IMR-90 (cell line): ENCODE measurements at regions not wholly inside any gene's neighbourhood (a gene's known extent, or its start where the extent isn't known, plus 50 kb on each side); places are given as distances from the start of the nearest gene placed in this dataset.

Source experiments
- ATAC-seq: fragments of 200-7000 bp; cut with Tn5 transposase; 2 replicates; pipeline ENCODE4 v1.9.1; 2020; ENCODE audit warnings: low read depth, mild to moderate bottlenecking, moderate library complexity
- BruUV-seq: library from RNA; stranded (reverse); fragments of 400-500 nt; replicated peaks from 2 replicates; lab custom pipeline; 2021; lab: Mats Ljungman, UMichigan
- CTCF ChIA-PET: fragments of 300-600 bp; formaldehyde crosslinking; extraction: SDS; loops from one replicate; lab custom pipeline; 2021; ENCODE audit warnings: antibody characterized with exemption; lab: Yijun Ruan, JAX
- POLR2A ChIA-PET: fragments of 300-600 bp; sonication (Branson Sonifier 250); formaldehyde crosslinking; loops from one replicate; lab custom pipeline; 2022; ENCODE audit warnings: antibody characterized with exemption; ENCODE audit not compliant: unreplicated experiment; lab: Charles Lee
- DNase-seq: peaks from one replicate; pipeline ENCODE4 v3.0.0; 2013
- H2AFZ ChIP-seq: replicated peaks from 2 replicates; pipeline ENCODE3; 2013; ENCODE audit warnings: low read length, mild to moderate bottlenecking; ENCODE audit not compliant: poor library complexity
- H2AK5ac ChIP-seq: 2 replicates; pipeline ENCODE4 v1.6.1; 2013; ENCODE audit warnings: low read depth, low read length, inconsistent platforms
- H2AK9ac ChIP-seq: replicated peaks from 2 replicates; pipeline ENCODE3; 2013; ENCODE audit warnings: mild to moderate bottlenecking, low read depth, low read length, moderate library complexity; ENCODE audit not compliant: poor library complexity
- H2BK120ac ChIP-seq: 2 replicates; pipeline ENCODE4 v1.6.1; 2013; ENCODE audit warnings: low read depth, low read length, inconsistent platforms
- H2BK15ac ChIP-seq: 3 replicates; pipeline ENCODE4 v1.6.1; 2013; ENCODE audit warnings: low read depth, low read length, inconsistent platforms
- H2BK20ac ChIP-seq: 2 replicates; pipeline ENCODE4 v1.6.1; 2013; ENCODE audit warnings: low read depth, mild to moderate bottlenecking, inconsistent platforms, low read length, moderate library complexity
- H2BK5ac ChIP-seq: 2 replicates; pipeline ENCODE4 v1.6.1; 2013; ENCODE audit warnings: mild to moderate bottlenecking, low read depth, low read length, inconsistent platforms; ENCODE audit not compliant: poor library complexity, severe bottlenecking
- H3K14ac ChIP-seq: replicated peaks from 2 replicates; pipeline ENCODE4 v1.6.1; 2013; ENCODE audit warnings: low read depth, low read length, inconsistent platforms
- H3K18ac ChIP-seq: 2 replicates; pipeline ENCODE4 v1.6.1; 2013; ENCODE audit warnings: low read depth, low read length, control low read depth
- H3K23ac ChIP-seq: 2 replicates; pipeline ENCODE4 v1.6.1; 2013; ENCODE audit warnings: low read depth, low read length, inconsistent platforms
- H3K27ac ChIP-seq: 2 replicates; pipeline ENCODE4 v1.5.1; 2013; ENCODE audit warnings: mild to moderate bottlenecking, control low read depth, low read length; ENCODE audit not compliant: insufficient read depth
- H3K27me3 ChIP-seq: 2 replicates; pipeline ENCODE4 v1.6.1; 2013; ENCODE audit warnings: low read length; ENCODE audit not compliant: control insufficient read depth, insufficient read depth
- H3K36me3 ChIP-seq: 2 replicates; pipeline ENCODE4 v1.6.1; 2013; ENCODE audit warnings: low read length, mixed read lengths; ENCODE audit not compliant: control insufficient read depth, insufficient read depth
- H3K4ac ChIP-seq: 2 replicates; pipeline ENCODE4 v1.6.1; 2013; ENCODE audit warnings: low read depth, low read length, inconsistent platforms
- H3K4me1 ChIP-seq: 2 replicates; pipeline ENCODE4 v1.6.1; 2013; ENCODE audit warnings: low read length, mixed read lengths; ENCODE audit not compliant: control insufficient read depth, insufficient read depth
- H3K4me2 ChIP-seq: 2 replicates; pipeline ENCODE4 v1.6.1; 2013; ENCODE audit warnings: low read depth, mild to moderate bottlenecking, control low read depth, low read length, moderate library complexity
- H3K4me3 ChIP-seq: 2 replicates; pipeline ENCODE4 v1.5.1; 2013; ENCODE audit warnings: low read depth, mild to moderate bottlenecking, control low read depth, low read length, moderate library complexity; ENCODE audit not compliant: insufficient read depth
- H3K56ac ChIP-seq: 2 replicates; pipeline ENCODE4 v1.6.1; 2013; ENCODE audit warnings: low read length, inconsistent platforms; ENCODE audit not compliant: insufficient read depth; ENCODE audit errors: extremely low read depth
- H3K79me1 ChIP-seq, 2 experiments: 2 replicates each; pipeline ENCODE4 v1.6.1; 2013; ENCODE audit warnings: low read length in 2 of 2, inconsistent platforms in 1 of 2, low read depth in 1 of 2
- H3K9ac ChIP-seq: 2 replicates; pipeline ENCODE4 v1.6.1; 2013; ENCODE audit warnings: low read depth, low read length, control low read depth
- H3K9me1 ChIP-seq: 2 replicates; pipeline ENCODE4 v1.6.1; 2013; ENCODE audit warnings: low read length, inconsistent platforms; ENCODE audit not compliant: insufficient read depth
- H3K9me3 ChIP-seq: 2 replicates; pipeline ENCODE4 v1.6.1; 2013; ENCODE audit warnings: low read length; ENCODE audit not compliant: control insufficient read depth, insufficient read depth
- H4K20me1 ChIP-seq: 2 replicates; pipeline ENCODE4 v1.6.1; 2013; ENCODE audit warnings: low read length, inconsistent platforms; ENCODE audit not compliant: insufficient read depth
- H4K5ac ChIP-seq: 2 replicates; pipeline ENCODE4 v1.6.1; 2013; ENCODE audit warnings: mild to moderate bottlenecking, low read depth, low read length, control low read depth
- H4K8ac ChIP-seq, 2 experiments: 2 replicates each; pipeline ENCODE4 v1.6.1; 2013; ENCODE audit warnings: low read depth in 2 of 2, low read length in 2 of 2, control low read depth in 1 of 2, inconsistent platforms in 1 of 2
- H4K91ac ChIP-seq: 2 replicates; pipeline ENCODE4 v1.6.1; 2013; ENCODE audit warnings: low read depth, low read length, inconsistent platforms; ENCODE audit not compliant: insufficient read depth
- CHD1 ChIP-seq: IDR thresholded peaks from 2 replicates; pipeline ENCODE4 v1.6.1; 2012; ENCODE audit warnings: low read depth, low read length, improper control_type of control experiment
- CTCF ChIP-seq: conservative IDR thresholded peaks from 2 replicates; pipeline ENCODE4 v1.5.1; 2012; ENCODE audit warnings: mild to moderate bottlenecking, low read depth, low read length, improper control_type of control experiment
- MAFK ChIP-seq: IDR thresholded peaks from 2 replicates; pipeline ENCODE4 v1.6.1; 2012; ENCODE audit warnings: low read depth, low read length, improper control_type of control experiment
- NFE2L2 ChIP-seq: fragments of 150-350 bp; IDR thresholded peaks from 2 replicates; pipeline ENCODE4 v1.6.1; 2016; ENCODE audit warnings: low read depth, mild to moderate bottlenecking, low read length
- RCOR1 ChIP-seq: IDR thresholded peaks from 2 replicates; pipeline ENCODE4 v1.6.1; 2012; ENCODE audit warnings: mild to moderate bottlenecking, low read length, improper control_type of control experiment; ENCODE audit not compliant: insufficient replicate concordance
- SMC3 ChIP-seq: fragments of 150-350 bp; IDR thresholded peaks from 2 replicates; pipeline ENCODE4 v1.6.1; 2016; ENCODE audit warnings: low read depth, mild to moderate bottlenecking, antibody characterized with exemption, low read length, moderate library complexity
- WGBS, 2 experiments: methylation state at CpG; one replicate each; pipeline versions ENCODE4 v1.1.5 to v1.1.7; 2013; ENCODE audit warnings: missing lambda C conversion rate in 2 of 2; ENCODE audit not compliant: insufficient read length in 1 of 2; ENCODE audit errors: extremely low coverage in 2 of 2; 5-methylcytosine and 5-hydroxymethylcytosine counted together
- dilution Hi-C: fragments of 300-500 bp; cut with HindIII; formaldehyde crosslinking; loops from one replicate; pipeline ENCODE4 v1.14.3; 2018; ENCODE audit warnings: low sequenced_read_pairs; ENCODE audit not compliant: unreplicated experiment
- in situ Hi-C: fragments of 300-500 bp; cut with MboI; formaldehyde crosslinking; loops from 3 replicates; pipeline ENCODE4 v1.14.3; 2019; ENCODE audit warnings: low sequenced_read_pairs, inconsistent platforms, mixed read lengths
- intact Hi-C: fragments of 100-400 bp; cut with micrococcal nuclease; formaldehyde crosslinking; loops from 2 replicates; pipeline ENCODE4 v1.10.0; 2022

GRCh38 chr13:30107121-30107520 is 200.2 kb downstream of the KATNAL1 start:
- Histone ChIP-seq H3K36me3 (no peaks in the 10 kb centered on the region), H3K79me1 (no peaks in the 10 kb centered on the region), H3K27ac (no peak overlapping the region), H3K23ac (no peak overlapping the region), H3K56ac (no peak overlapping the region), H2BK15ac (peak overlapping the region; percentile 41; the same call in 1 of the 3 replicates), H3K9ac (no peak overlapping the region), H3K4me1 (no peaks in the 10 kb centered on the region; the same call in 1 of the 2 replicates), H3K4ac (0 out of 2 replicates have a peak overlapping the region, but pooled peaks have one; percentile 41), H3K9me1 (peaks cover 9% of the 10 kb centered on the region; the same call in 1 of the 2 replicates), H4K8ac (no peak overlapping the region), H3K9me3 (no peaks in the 10 kb centered on the region), H2AK5ac (peak overlapping the region; percentile 47; the same call in 1 of the 2 replicates), H3K14ac (no peak overlapping the region), H4K5ac (no peak overlapping the region), H2BK20ac (peak overlapping the region; percentile 14; the same call in 1 of the 2 replicates), H3K27me3 (peaks cover 2% of the 10 kb centered on the region; the same call in 1 of the 2 replicates), H3K18ac (no peak overlapping the region), H2AK9ac (no peak overlapping the region), H2BK120ac (peak overlapping the region; percentile 4; the same call in 1 of the 2 replicates), H2BK5ac (peak overlapping the region; percentile 9), H4K20me1 (no peaks in the 10 kb centered on the region), H2AFZ (peak overlapping the region; percentile 71), H3K4me3 (no peak overlapping the region), H4K91ac (no peak overlapping the region), H3K4me2 (no peak overlapping the region)
- WGBS, 2 experiments: 100% methylated on average over 2 of the region's 6 CpGs; no CpG with 5 or more reads in 1 of the 2 experiments
- ATAC-seq (no peak), DNase-seq (no peak)
- ChIA-PET CTCF (no interaction called here), POLR2A (no interaction called here)
- no peak for TF ChIP-seq CHD1
- TF ChIP-seq MAFK: no peak
- TF ChIP-seq CTCF: no peak
- no peak for TF ChIP-seq NFE2L2
- TF ChIP-seq RCOR1: no peak
- TF ChIP-seq SMC3: no peak
- BruUV-seq: no TSS peak
- in situ Hi-C loops (no loop called here), intact Hi-C loops (no loop called here), dilution Hi-C loops (no loop called here)
